Mesenchymal stem cell (in vitro differentiated cells and primary cell): ENCODE measurements at regions not wholly inside any gene's neighbourhood (a gene's known extent, or its start where the extent isn't known, plus 50 kb on each side); places are given as distances from the start of the nearest gene placed in this dataset.
"Not testable (repeated sequence)": the region's sequence is repeated elsewhere in the genome, so short reads cannot be mapped to it uniquely, and the experiment has no call there.

Source experiments
- DNase-seq: peaks from one replicate; pipeline ENCODE4 v3.0.0-alpha.2; 2013
- H2AFZ ChIP-seq: one replicate; pipeline ENCODE4 v1.6.1; 2013; ENCODE audit warnings: low read depth, mild to moderate bottlenecking, control low read depth, inconsistent platforms, low read length, moderate library complexity
- H2AK5ac ChIP-seq: 2 replicates; pipeline ENCODE4 v1.6.1; 2013; ENCODE audit warnings: low read length, moderate library complexity, mild to moderate bottlenecking, inconsistent platforms; ENCODE audit not compliant: severe bottlenecking
- H2BK120ac ChIP-seq: one replicate; pipeline ENCODE4 v1.6.1; 2013; ENCODE audit warnings: low read depth, mild to moderate bottlenecking, inconsistent platforms, low read length, moderate library complexity
- H2BK12ac ChIP-seq, 2 experiments: one replicate each; pipeline ENCODE4 v1.6.1; 2013; ENCODE audit warnings: inconsistent platforms in 2 of 2, low read length in 2 of 2, mild to moderate bottlenecking in 2 of 2, moderate library complexity in 2 of 2, control low read depth in 1 of 2
- H2BK15ac ChIP-seq: one replicate; pipeline ENCODE4 v1.6.1; 2013; ENCODE audit warnings: mild to moderate bottlenecking, low read depth, inconsistent platforms; ENCODE audit not compliant: poor library complexity, severe bottlenecking
- H2BK5ac ChIP-seq: 2 replicates; pipeline ENCODE4 v1.6.1; 2013; ENCODE audit warnings: low read depth, mild to moderate bottlenecking, low read length, control low read depth, inconsistent platforms; ENCODE audit not compliant: poor library complexity, severe bottlenecking
- H3K14ac ChIP-seq, 2 experiments: one replicate each; pipeline ENCODE4 v1.6.1; 2013; ENCODE audit warnings: inconsistent platforms in 2 of 2, low read length in 2 of 2, control low read depth in 1 of 2, mild to moderate bottlenecking in 1 of 2, moderate library complexity in 1 of 2
- H3K18ac ChIP-seq, 2 experiments: one replicate each; pipeline ENCODE4 v1.6.1; 2013; ENCODE audit warnings: inconsistent platforms in 2 of 2, low read length in 2 of 2, control low read depth in 1 of 2, low read depth in 1 of 2, mild to moderate bottlenecking in 1 of 2
- H3K23ac ChIP-seq, 2 experiments: one replicate each; pipeline ENCODE4 v1.6.1; 2013; ENCODE audit warnings: inconsistent platforms in 2 of 2, low read length in 2 of 2, mild to moderate bottlenecking in 2 of 2, moderate library complexity in 2 of 2, control low read depth in 1 of 2
- H3K27ac ChIP-seq: 2 replicates; pipeline ENCODE4 v1.5.1; 2013; ENCODE audit warnings: mild to moderate bottlenecking, moderate library complexity, low read length, control low read depth, inconsistent platforms; ENCODE audit not compliant: poor library complexity, severe bottlenecking
- H3K27me3 ChIP-seq, 2 experiments: 2 replicates each; pipeline versions ENCODE4 v1.6.1 to v1.7.0; 2013; ENCODE audit warnings: low read length in 2 of 2, mild to moderate bottlenecking in 2 of 2, moderate library complexity in 2 of 2, control low read depth in 1 of 2, inconsistent platforms in 1 of 2; ENCODE audit not compliant: control insufficient read depth in 1 of 2, insufficient read depth in 1 of 2
- H3K36me3 ChIP-seq, 2 experiments: 2 replicates each; pipeline versions ENCODE4 v1.6.1 to v1.7.0; 2013; ENCODE audit warnings: low read length in 2 of 2, control low read depth in 1 of 2, inconsistent platforms in 1 of 2, low read depth in 1 of 2, mild to moderate bottlenecking in 1 of 2; ENCODE audit not compliant: insufficient read depth in 2 of 2, control insufficient read depth in 1 of 2
- H3K4ac ChIP-seq, 2 experiments: one replicate each; pipeline ENCODE4 v1.6.1; 2013; ENCODE audit warnings: inconsistent platforms in 2 of 2, low read length in 2 of 2, mild to moderate bottlenecking in 2 of 2, moderate library complexity in 2 of 2, control low read depth in 1 of 2, low read depth in 1 of 2
- H3K4me1 ChIP-seq: 2 replicates; pipeline ENCODE4 v1.6.1; 2013; ENCODE audit warnings: low read depth, low read length, control low read depth; ENCODE audit not compliant: control insufficient read depth, insufficient read depth
- H3K4me2 ChIP-seq: 2 replicates; pipeline ENCODE4 v1.6.1; 2013; ENCODE audit warnings: low read length, mild to moderate bottlenecking, inconsistent platforms; ENCODE audit not compliant: poor library complexity, severe bottlenecking
- H3K4me3 ChIP-seq, 2 experiments: 2 replicates each; pipeline versions ENCODE4 v1.5.1 to v1.7.0; 2013; ENCODE audit warnings: low read length in 2 of 2, mild to moderate bottlenecking in 2 of 2, control low read depth in 1 of 2, low read depth in 1 of 2; ENCODE audit not compliant: insufficient read depth in 1 of 2
- H3K79me1 ChIP-seq: replicated peaks from 2 replicates; pipeline ENCODE4 v1.6.1; 2013; ENCODE audit warnings: mild to moderate bottlenecking, control low read depth, low read length, inconsistent platforms; ENCODE audit not compliant: poor library complexity, severe bottlenecking
- H3K9ac ChIP-seq: 2 replicates; pipeline ENCODE4 v1.7.0; 2013; ENCODE audit warnings: mild to moderate bottlenecking, low read length, moderate library complexity
- H3K9me3 ChIP-seq: 2 replicates; pipeline ENCODE4 v1.7.0; 2013; ENCODE audit warnings: mild to moderate bottlenecking, low read length; ENCODE audit not compliant: control insufficient read depth
- H4K8ac ChIP-seq: one replicate; pipeline ENCODE4 v1.6.1; 2013; ENCODE audit warnings: inconsistent platforms, mild to moderate bottlenecking, low read length, moderate library complexity
- H4K91ac ChIP-seq: one replicate; pipeline ENCODE4 v1.6.1; 2013; ENCODE audit warnings: mild to moderate bottlenecking, low read length, inconsistent platforms
- WGBS: methylation state at CpG from one replicate; pipeline ENCODE4 v1.1.7; 2013; ENCODE audit warnings: mixed read lengths; 5-methylcytosine and 5-hydroxymethylcytosine counted together

DNA sequence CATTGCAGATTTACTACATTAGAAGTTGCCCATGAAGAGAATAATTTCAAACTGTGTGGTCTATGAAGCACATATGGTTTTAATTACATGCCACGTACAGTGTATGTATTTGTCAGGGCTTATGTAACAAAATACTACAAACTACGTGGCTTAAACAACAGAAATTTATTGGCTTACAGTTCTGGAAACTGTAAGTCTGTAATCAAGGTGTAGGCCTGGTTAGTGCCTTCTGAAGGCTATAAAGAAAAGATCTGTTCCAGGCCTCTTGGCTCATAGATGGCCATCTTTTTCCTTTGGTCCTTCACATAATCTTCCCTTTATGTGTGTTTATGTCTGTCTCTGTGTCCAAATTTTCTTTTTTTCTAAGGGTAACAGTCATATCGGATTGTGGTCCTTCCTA, 1160.2 kb downstream of the FAM133A start:
- Histone ChIP-seq H3K79me1 (no peaks in the 10 kb centered on the region), H3K4me2 (no peak overlapping the region), H3K4ac (no peak overlapping the region), H2BK12ac (no peak overlapping the region), H3K9ac (no peak overlapping the region), H3K14ac (no peak overlapping the region), H3K23ac (no peak overlapping the region), H3K4me3 (no peak overlapping the region), H2BK120ac (no peak overlapping the region), H2AFZ (no peak overlapping the region), H2BK5ac (no peak overlapping the region), H3K4me1 (no peaks in the 10 kb centered on the region), H3K27me3 (no peaks in the 10 kb centered on the region), H4K8ac (no peak overlapping the region), H3K18ac (no peak overlapping the region), H3K27ac (no peak overlapping the region), H3K9me3 (no peaks in the 10 kb centered on the region), H2BK15ac (no peak overlapping the region), H4K91ac (no peak overlapping the region), H3K36me3 (no peaks in the 10 kb centered on the region), H2AK5ac (no peak overlapping the region)
- no CpG with 5 or more reads among the region's 3 CpGs for WGBS
- DNase-seq: no peak

- H3K79me1 ChIP-seq: no peaks in the 10 kb centered on the region
- H2BK15ac ChIP-seq: no peak overlapping the region
- H3K23ac ChIP-seq: no peak overlapping the region
- H3K27ac ChIP-seq: no peak overlapping the region
- H2AFZ ChIP-seq: no peak overlapping the region
- no peak overlapping the region for H3K18ac ChIP-seq
- no peaks in the 10 kb centered on the region for H3K36me3 ChIP-seq
- H3K4me1 ChIP-seq: no peaks in the 10 kb centered on the region
- DNase-seq: no peak
- no peaks in the 10 kb centered on the region for H3K9me3 ChIP-seq
- H3K9ac ChIP-seq: no peak overlapping the region
- H4K8ac ChIP-seq: no peak overlapping the region
- no peak overlapping the region for H2AK5ac ChIP-seq
- no peak overlapping the region for H4K91ac ChIP-seq
- H2BK12ac ChIP-seq: no peak overlapping the region
- no peak overlapping the region for H3K14ac ChIP-seq
- no peak overlapping the region for H3K4me2 ChIP-seq
- H3K4me3 ChIP-seq: no peak overlapping the region
- H2BK120ac ChIP-seq: no peak overlapping the region
- H3K4ac ChIP-seq: no peak overlapping the region
- H3K27me3 ChIP-seq: no peaks in the 10 kb centered on the region
- no peak overlapping the region for H2BK5ac ChIP-seq
Observed at GRCh38 chrX:94850811-94851210, 1176.8 kb downstream of the FAM133A start.

DNA sequence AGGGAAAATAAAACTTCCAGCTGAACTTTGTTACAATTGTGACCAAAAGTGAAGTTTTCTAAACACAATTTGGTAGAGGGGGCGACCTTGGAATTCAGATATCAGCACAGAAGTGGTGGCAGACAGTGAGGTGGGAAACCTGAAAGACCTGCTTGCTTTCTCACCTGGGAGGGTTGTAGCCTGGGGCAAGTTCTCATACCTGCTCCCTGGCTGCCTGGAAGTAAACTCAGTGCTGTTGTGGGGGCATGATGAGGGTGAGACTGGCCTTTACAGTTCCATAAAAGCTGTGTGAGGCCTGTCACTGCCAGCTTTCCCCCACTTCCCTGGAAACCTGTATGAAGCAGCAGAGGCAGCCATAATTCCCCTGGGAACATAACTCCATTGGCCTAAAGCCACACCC, 1180.2 kb downstream of the FAM133A start:
- no peak overlapping the region for H2AFZ ChIP-seq
- H3K14ac ChIP-seq: no peak overlapping the region
- no peaks in the 10 kb centered on the region for H3K79me1 ChIP-seq
- H2BK15ac ChIP-seq: no peak overlapping the region
- H2BK5ac ChIP-seq: no peak overlapping the region
- H2BK12ac ChIP-seq: no peak overlapping the region
- no peak overlapping the region for H4K8ac ChIP-seq
- H3K18ac ChIP-seq: no peak overlapping the region
- no peaks in the 10 kb centered on the region for H3K27me3 ChIP-seq
- no peak overlapping the region for H3K4ac ChIP-seq
- H3K9ac ChIP-seq: no peak overlapping the region
- WGBS: 17% methylated on average over 1 of the region's 1 CpG
- no peak overlapping the region for H2BK120ac ChIP-seq
- H3K4me3 ChIP-seq: no peak overlapping the region
- no peak overlapping the region for H2AK5ac ChIP-seq
- H3K23ac ChIP-seq: no peak overlapping the region
- H3K9me3 ChIP-seq: no peaks in the 10 kb centered on the region
- H4K91ac ChIP-seq: no peak overlapping the region
- no peak overlapping the region for H3K4me2 ChIP-seq
- no peak overlapping the region for H3K27ac ChIP-seq
- H3K4me1 ChIP-seq: no peaks in the 10 kb centered on the region
- no peak for DNase-seq
- H3K36me3 ChIP-seq: no peaks in the 10 kb centered on the region

DNA sequence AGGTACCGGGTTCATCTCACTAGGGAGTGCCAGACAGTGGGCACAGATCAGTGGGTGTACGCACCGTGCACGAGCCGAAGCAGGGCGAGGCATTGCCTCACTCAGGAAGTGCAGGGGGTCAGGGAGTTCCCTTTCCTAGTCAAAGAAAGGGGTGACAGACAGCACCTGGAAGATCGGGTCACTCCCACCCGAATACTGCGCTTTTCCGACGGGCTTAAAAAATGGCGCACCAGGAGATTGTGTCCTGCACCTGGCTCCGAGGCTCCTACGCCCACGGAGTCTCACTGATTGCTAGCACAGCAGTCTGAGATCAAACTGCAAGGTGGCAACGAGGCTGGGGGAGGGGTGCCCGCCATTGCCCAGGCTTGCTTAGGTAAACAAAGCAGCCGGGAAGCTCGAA, 1188.5 kb downstream of the FAM133A start:
- not testable (repeated sequence) for H3K79me1 ChIP-seq, H3K4me1 ChIP-seq, H2BK12ac ChIP-seq, H3K4me2 ChIP-seq, H4K91ac ChIP-seq, H2AK5ac ChIP-seq, H2AFZ ChIP-seq, H3K4me3 ChIP-seq, H3K36me3 ChIP-seq, H3K27ac ChIP-seq, H3K27me3 ChIP-seq, H2BK15ac ChIP-seq, H2BK120ac ChIP-seq, H3K14ac ChIP-seq, H3K9ac ChIP-seq, DNase-seq, H3K4ac ChIP-seq, H2BK5ac ChIP-seq, H4K8ac ChIP-seq, H3K18ac ChIP-seq, H3K9me3 ChIP-seq, H3K23ac ChIP-seq
- 86% methylated on average over 7 of the region's 19 CpGs for WGBS
